Stimulated activated CD8-positive, alpha-beta memory T cell treated with anti-CD3 and anti-CD28 coated beads, Interleukin-2, amount 100 ng/mL, for 48 hours (primary cell): ENCODE measurements at regions not wholly inside any gene's neighbourhood (a gene's known extent, or its start where the extent isn't known, plus 50 kb on each side); places are given as distances from the start of the nearest gene placed in this dataset.
"Not testable (repeated sequence)": the region's sequence is repeated elsewhere in the genome, so short reads cannot be mapped to it uniquely, and the experiment has no call there.

ENCODE experiments used
- DNase-seq, 2 donors: peaks; one replicate each; pipeline ENCODE4 v3.0.0-alpha.2; 2020; ENCODE audit warnings: low read depth in 2 of 2

- DNase-seq, result no peak
Observed at GRCh38 chr20:47897461-47897860, 112.2 kb upstream of the SULF2 start.

GRCh38 chr20:47892681-47893080 is 107.4 kb upstream of the SULF2 start:
- not testable (repeated sequence) for DNase-seq

GRCh38 chr20:47890708-47891107 is 105.4 kb upstream of the SULF2 start:
- not testable (repeated sequence) for DNase-seq

- not testable (repeated sequence) for DNase-seq
Observed at GRCh38 chr20:47889751-47890150, 104.5 kb upstream of the SULF2 start.

- no peak for DNase-seq
Observed at GRCh38 chr20:47888351-47888750, 103.1 kb upstream of the SULF2 start.

GRCh38 chr20:47887477-47888080 is 102.3 kb upstream of the SULF2 start:
- DNase-seq, result no peak

GRCh38 chr20:47887064-47887463 is 101.8 kb upstream of the SULF2 start:
- no peak for DNase-seq

GRCh38 chr20:47886454-47887041 is 101.3 kb upstream of the SULF2 start:
- DNase-seq, result no peak

GRCh38 chr20:47885909-47886453 is 100.7 kb upstream of the SULF2 start:
- no peak for DNase-seq

- DNase-seq, result not testable (repeated sequence)
Observed at GRCh38 chr20:47883940-47884339, 98.7 kb upstream of the SULF2 start.

- no peak for DNase-seq
Observed at GRCh38 chr20:47883186-47883585, 97.9 kb upstream of the SULF2 start.

GRCh38 chr20:47879771-47880170 is 94.5 kb upstream of the SULF2 start:
- no peak for DNase-seq

- no peak for DNase-seq
Observed at GRCh38 chr20:47878601-47879027, 93.3 kb upstream of the SULF2 start.

- DNase-seq, result no peak
Observed at GRCh38 chr20:47876311-47877088, 91.2 kb upstream of the SULF2 start.

- no peak for DNase-seq
Observed at GRCh38 chr20:47875297-47876025, 90.2 kb upstream of the SULF2 start.

GRCh38 chr20:47872341-47872740 is 87.1 kb upstream of the SULF2 start:
- DNase-seq, result no peak

GRCh38 chr20:47870475-47870874 is 85.2 kb upstream of the SULF2 start:
- no peak for DNase-seq

- DNase-seq, result no peak
Observed at GRCh38 chr20:47868744-47869143, 83.5 kb upstream of the SULF2 start.

- DNase-seq, result no peak
Observed at GRCh38 chr20:47868236-47868635, 83.0 kb upstream of the SULF2 start.

- no peak for DNase-seq
Observed at GRCh38 chr20:47867831-47868230, 82.5 kb upstream of the SULF2 start.

- DNase-seq, result no peak
Observed at GRCh38 chr20:47866480-47866879, 81.2 kb upstream of the SULF2 start.

- DNase-seq, result no peak
Observed at GRCh38 chr20:47865912-47866311, 80.6 kb upstream of the SULF2 start.
